Uterus (tissue), 3 donors: ENCODE measurements at regions not wholly inside any gene's neighbourhood (a gene's known extent, or its start where the extent isn't known, plus 50 kb on each side); places are given as distances from the start of the nearest gene placed in this dataset.
A peak's percentile ranks its signal among the peaks of the same experiment; 100 is the strongest.

Experiments used
- DNase-seq, 2 donors: peaks; one replicate each; pipeline ENCODE4 v3.0.0-alpha.2; 2019 to 2020
- H3K27ac ChIP-seq, 2 donors: fragments of 200-600 bp; sonication (generic); 1 replicate in 1 of 2; 2 replicates in 1 of 2; pipeline ENCODE4 v1.5.1; 2016 to 2018
- H3K27me3 ChIP-seq, 2 donors: fragments of 200-600 bp; sonication (generic); one replicate each; pipeline ENCODE4 v1.5.1; 2018 to 2019; ENCODE audit warnings: control low read depth in 1 of 2
- H3K36me3 ChIP-seq, 2 donors: fragments of 200-600 bp; sonication (generic); one replicate each; pipeline ENCODE4 v1.5.1; 2019; ENCODE audit warnings: control low read depth in 1 of 2
- H3K4me1 ChIP-seq, 2 donors: fragments of 200-600 bp; sonication (generic); one replicate each; pipeline ENCODE4 v1.5.1; 2018 to 2019; ENCODE audit warnings: control low read depth in 1 of 2
- H3K4me3 ChIP-seq, 2 donors: fragments of 200-600 bp; sonication (generic); 1 replicate in 1 of 2; 2 replicates in 1 of 2; pipeline ENCODE4 v1.5.1; 2018 to 2019; ENCODE audit warnings: mild to moderate bottlenecking in 1 of 2
- H3K9me3 ChIP-seq, 2 donors: fragments of 200-600 bp; sonication (generic); one replicate each; pipeline ENCODE4 v1.5.1; 2019; ENCODE audit warnings: control low read depth in 1 of 2
- CTCF ChIP-seq, 4 experiments: fragments of 200-600 bp in 2 of 4; fragments of 450-650 bp in 2 of 4; sonication (generic) in 2 of 4; IDR thresholded peaks; one replicate each; pipeline ENCODE4 v1.5.1; 2016 to 2019; ENCODE audit warnings: antibody characterized with exemption in 4 of 4, mild to moderate bottlenecking in 2 of 4, moderate library complexity in 1 of 4
- POLR2A ChIP-seq, 2 donors: fragments of 450-650 bp; IDR thresholded peaks; one replicate each; pipeline ENCODE4 v1.6.1; 2016; ENCODE audit warnings: antibody characterized with exemption in 2 of 2, mild to moderate bottlenecking in 1 of 2, moderate library complexity in 1 of 2
- intact Hi-C: fragments of 100-400 bp; cut with DNase I; formaldehyde crosslinking; loops from one replicate; pipeline ENCODE4 v1.15.1; 2023; ENCODE audit warnings: low total_unique reads
- donor health status: DM: yes; HTN: yes; CAD: no.

DNA sequence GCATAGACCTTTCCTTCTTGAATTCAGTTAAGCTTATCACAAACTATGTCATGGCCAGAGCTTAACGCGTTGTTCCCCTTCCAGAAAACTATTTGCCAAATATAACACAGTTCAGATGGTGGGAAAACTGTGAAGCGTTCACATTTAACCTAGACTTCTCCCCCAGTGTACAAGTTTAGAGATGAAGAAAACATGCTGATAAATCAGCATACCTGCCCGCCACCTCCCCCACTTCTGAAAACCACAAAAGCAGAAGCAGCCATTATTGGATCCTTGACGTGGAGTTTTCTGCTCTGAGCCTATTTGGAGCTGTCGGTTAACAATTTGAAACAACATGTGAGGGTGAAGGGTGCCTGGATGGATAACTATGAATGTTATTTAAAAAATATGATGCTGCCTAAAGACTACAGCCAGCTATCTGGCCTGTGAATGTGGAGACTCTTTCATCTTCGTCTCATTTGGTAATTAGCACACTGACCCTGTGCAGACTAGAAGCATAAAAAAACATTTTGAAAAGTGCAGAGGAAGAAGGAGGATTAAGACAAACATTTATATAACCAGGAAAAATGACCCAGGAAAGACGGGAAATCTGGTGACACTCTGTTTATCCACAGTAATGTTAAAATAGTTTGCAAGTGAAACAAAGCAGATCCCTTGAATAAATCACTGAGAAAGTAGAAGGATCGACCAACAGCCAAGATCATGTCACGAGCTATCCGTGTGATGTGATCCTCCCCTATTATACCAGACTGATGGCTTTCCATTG lies 408.2 kb downstream of the AEBP2 start:
- DNase-seq: peak; percentile 47 to 60
- peak overlapping the region; percentile 68 to 87 for H3K27ac ChIP-seq
- H3K4me1 ChIP-seq: peaks cover 0 to 8% of the 10 kb centered on the region in 2 donors
- no peaks in the 10 kb centered on the region for H3K36me3 ChIP-seq
- H3K27me3 ChIP-seq: no peaks in the 10 kb centered on the region
- intact Hi-C loops: no loop called here
- no peak overlapping the region for H3K4me3 ChIP-seq
- H3K9me3 ChIP-seq: no peaks in the 10 kb centered on the region
- TF ChIP-seq CTCF (IDR thresholded peaks at IDR 0.05): no peak
- no peak for TF ChIP-seq POLR2A (IDR thresholded peaks at IDR 0.05)

- Histone ChIP-seq H3K36me3 (no peaks in the 10 kb centered on the region), H3K27me3 (no peaks in the 10 kb centered on the region), H3K4me3 (no peak overlapping the region), H3K4me1 (peaks cover 0 to 8% of the 10 kb centered on the region in 2 donors), H3K27ac (peak overlapping the region; percentile 68 to 87), H3K9me3 (no peaks in the 10 kb centered on the region)
- TF ChIP-seq POLR2A (IDR thresholded peaks at IDR 0.05): no peak
- TF ChIP-seq CTCF (IDR thresholded peaks at IDR 0.05): no peak
- no peak for DNase-seq
- intact Hi-C loops: no loop called here
Measured at GRCh38 chr12:19848421-19848820, 409.1 kb downstream of the AEBP2 start.

GRCh38 chr12:19849208-19849607 lies 409.9 kb downstream of the AEBP2 start:
- Histone ChIP-seq H3K4me3 (no peak overlapping the region), H3K27ac (peak overlapping the region; percentile 68 to 87), H3K9me3 (no peaks in the 10 kb centered on the region), H3K4me1 (peaks cover 0 to 8% of the 10 kb centered on the region in 2 donors), H3K27me3 (no peaks in the 10 kb centered on the region), H3K36me3 (no peaks in the 10 kb centered on the region)
- TF ChIP-seq CTCF (IDR thresholded peaks at IDR 0.05) (no peak), POLR2A (IDR thresholded peaks at IDR 0.05) (no peak)
- intact Hi-C loops: no loop called here
- no peak for DNase-seq

DNA sequence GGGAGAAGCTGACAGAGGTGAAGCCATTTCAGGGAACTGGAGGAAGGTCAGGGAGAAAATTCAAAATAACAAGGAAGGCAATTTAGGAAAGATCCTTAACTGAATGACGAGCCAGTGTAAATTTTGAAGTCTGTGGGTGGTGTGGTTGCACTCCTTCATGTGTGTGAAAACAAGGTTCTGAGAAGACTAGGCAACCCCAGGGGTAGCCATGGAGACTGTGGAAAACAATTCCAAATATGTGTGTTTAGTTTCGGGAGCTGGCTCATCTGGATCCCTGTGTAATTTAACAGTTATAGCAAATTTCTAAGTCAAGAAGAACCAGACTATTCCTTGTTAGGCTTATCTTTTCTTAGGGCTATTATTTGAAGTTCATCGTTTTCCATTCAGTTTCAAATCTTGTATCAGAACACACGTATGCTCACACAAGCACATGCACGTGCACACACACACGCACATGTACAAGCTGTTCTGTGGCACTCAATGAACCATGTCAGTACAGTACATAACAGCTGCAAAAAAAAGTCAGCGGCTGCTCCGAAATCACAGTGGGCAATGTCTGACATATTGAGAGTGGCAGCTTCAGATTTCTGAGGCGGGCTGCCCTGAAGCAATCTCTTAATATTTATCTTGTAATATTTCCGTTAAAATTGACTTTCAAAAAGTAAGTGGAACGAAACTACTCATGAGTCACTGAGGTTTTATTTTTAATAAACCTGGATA lies 411.2 kb downstream of the AEBP2 start:
- Histone ChIP-seq H3K9me3 (no peaks in the 10 kb centered on the region), H3K4me1 (peaks cover 0 to 8% of the 10 kb centered on the region in 2 donors), H3K36me3 (no peaks in the 10 kb centered on the region), H3K27ac (peak overlapping the region; percentile 68 to 87), H3K4me3 (no peak overlapping the region), H3K27me3 (no peaks in the 10 kb centered on the region)
- intact Hi-C loops: no loop called here
- TF ChIP-seq CTCF (IDR thresholded peaks at IDR 0.05): no peak
- no peak for TF ChIP-seq POLR2A (IDR thresholded peaks at IDR 0.05)
- DNase-seq: peak; percentile 40 to 45
